ENCODE measurements at regions not wholly inside any gene's neighbourhood (a gene's known extent, or its start where the extent isn't known, plus 50 kb on each side); places are given as distances from the start of the nearest gene placed in this dataset.

- H4K5ac ChIP-seq (ENCODE audit: low read depth, low read length) = no peak overlapping the region
- no peak overlapping the region for H2BK5ac ChIP-seq (ENCODE audit: low read depth, low read length, poor library complexity, severe bottlenecking)
- H3K14ac ChIP-seq (replicated peaks; ENCODE audit: low read depth, low read length) = no peak overlapping the region
- WGBS, 2 experiments (ENCODE audit: extremely low coverage in 2 of 2, insufficient read length in 1 of 2) = no CpG with 5 or more reads among the region's 11 CpGs
- H3K9me3 ChIP-seq (ENCODE audit: control insufficient read depth, insufficient read depth, low read length) = peaks cover 15% of the 10 kb centered on the region
- DNase-seq (no peak), ATAC-seq (ENCODE audit: low read depth) (no peak)
- no peak overlapping the region for H3K4ac ChIP-seq (ENCODE audit: low read depth, low read length)
- H3K27ac ChIP-seq (ENCODE audit: insufficient read depth, low read length) = no peak overlapping the region
- H3K9ac ChIP-seq (ENCODE audit: low read depth, low read length) = no peak overlapping the region
- H2AK9ac ChIP-seq (replicated peaks; ENCODE audit: low read depth, low read length, poor library complexity) = no peak overlapping the region
- no peak overlapping the region for H3K4me3 ChIP-seq (ENCODE audit: insufficient read depth, low read depth, low read length)
- no peak overlapping the region for H2AK5ac ChIP-seq (ENCODE audit: low read depth, low read length)
- no peaks in the 10 kb centered on the region for H3K9me1 ChIP-seq (ENCODE audit: insufficient read depth, low read length)
- H3K36me3 ChIP-seq (ENCODE audit: control insufficient read depth, insufficient read depth, low read length) = no peaks in the 10 kb centered on the region
- no peaks in the 10 kb centered on the region for H3K79me1 ChIP-seq (ENCODE audit: low read depth in 1 of 2, low read length in 2 of 2)
- dilution Hi-C loops (cut with HindIII; ENCODE audit: low sequenced_read_pairs, unreplicated experiment) (no loop called here), intact Hi-C loops (cut with micrococcal nuclease) (no loop called here), in situ Hi-C loops (cut with MboI; ENCODE audit: low sequenced_read_pairs) (no loop called here)
- no peak overlapping the region for H2BK20ac ChIP-seq (ENCODE audit: low read depth, low read length)
- BruUV-seq (replicated peaks) = no TSS peak
- no peak overlapping the region for H4K91ac ChIP-seq (ENCODE audit: insufficient read depth, low read depth, low read length)
- no peak overlapping the region for H3K4me2 ChIP-seq (ENCODE audit: low read depth, low read length)
- H3K4me1 ChIP-seq (ENCODE audit: control insufficient read depth, insufficient read depth, low read length) = no peaks in the 10 kb centered on the region
- peak overlapping the region; percentile 23 for H2AFZ ChIP-seq (replicated peaks; ENCODE audit: low read length, poor library complexity)
- H3K18ac ChIP-seq (ENCODE audit: low read depth, low read length) = no peak overlapping the region
- ChIA-PET POLR2A (ENCODE audit: unreplicated experiment) (no interaction called here), CTCF (no interaction called here)
- no peak overlapping the region for H2BK15ac ChIP-seq (ENCODE audit: low read depth, low read length)
- H3K27me3 ChIP-seq (ENCODE audit: control insufficient read depth, insufficient read depth, low read length) = no peaks in the 10 kb centered on the region
- no peaks in the 10 kb centered on the region for H4K20me1 ChIP-seq (ENCODE audit: insufficient read depth, low read length)
- no peak overlapping the region for H3K56ac ChIP-seq (ENCODE audit: extremely low read depth, insufficient read depth, low read length)
- no peak overlapping the region for H2BK120ac ChIP-seq (ENCODE audit: low read depth, low read length)
- H4K8ac ChIP-seq (ENCODE audit: low read depth in 2 of 2, low read length in 2 of 2) = no peak overlapping the region
- no peak overlapping the region for H3K23ac ChIP-seq (ENCODE audit: low read depth, low read length)
- TF ChIP-seq CHD1 (IDR thresholded peaks at IDR 0.05; ENCODE audit: low read depth, low read length) = no peak
- no peak for TF ChIP-seq RCOR1 (IDR thresholded peaks at IDR 0.05; ENCODE audit: insufficient replicate concordance, low read length)
- no peak for TF ChIP-seq MAZ (IDR thresholded peaks at IDR 0.05; ENCODE audit: borderline replicate concordance, low read depth, low read length)
- TF ChIP-seq CEBPB (IDR thresholded peaks at IDR 0.05; ENCODE audit: low read depth, low read length) = no peak
- TF ChIP-seq RFX5 (IDR thresholded peaks at IDR 0.05; ENCODE audit: low read depth, low read length) = no peak
- TF ChIP-seq, protein P1, sequence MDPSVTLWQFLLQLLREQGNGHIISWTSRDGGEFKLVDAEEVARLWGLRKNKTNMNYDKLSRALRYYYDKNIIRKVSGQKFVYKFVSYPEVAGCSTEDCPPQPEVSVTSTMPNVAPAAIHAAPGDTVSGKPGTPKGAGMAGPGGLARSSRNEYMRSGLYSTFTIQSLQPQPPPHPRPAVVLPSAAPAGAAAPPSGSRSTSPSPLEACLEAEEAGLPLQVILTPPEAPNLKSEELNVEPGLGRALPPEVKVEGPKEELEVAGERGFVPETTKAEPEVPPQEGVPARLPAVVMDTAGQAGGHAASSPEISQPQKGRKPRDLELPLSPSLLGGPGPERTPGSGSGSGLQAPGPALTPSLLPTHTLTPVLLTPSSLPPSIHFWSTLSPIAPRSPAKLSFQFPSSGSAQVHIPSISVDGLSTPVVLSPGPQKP (IDR thresholded peaks at IDR 0.05; ENCODE audit: borderline replicate concordance, low read depth, low read length) = no peak
- no peak for TF ChIP-seq MAFK (IDR thresholded peaks at IDR 0.05; ENCODE audit: low read depth, low read length)
- TF ChIP-seq BHLHE40 (IDR thresholded peaks at IDR 0.05; ENCODE audit: low read depth, low read length) = no peak
- no peak for TF ChIP-seq MXI1 (IDR thresholded peaks at IDR 0.05; ENCODE audit: borderline replicate concordance, low read depth, low read length)
- TF ChIP-seq FOS (IDR thresholded peaks at IDR 0.05; ENCODE audit: low read depth, low read length) = no peak
- no peak for TF ChIP-seq NFE2L2 (IDR thresholded peaks at IDR 0.05; ENCODE audit: low read depth, low read length)
- TF ChIP-seq USF2 (IDR thresholded peaks at IDR 0.05; ENCODE audit: low read depth, low read length) = no peak
- TF ChIP-seq CTCF (conservative IDR thresholded peaks at IDR 0.05; ENCODE audit: low read depth, low read length) = no peak
- TF ChIP-seq POLR2A (IDR thresholded peaks at IDR 0.05; ENCODE audit: low read depth, low read length) = no peak
- TF ChIP-seq RAD21 (IDR thresholded peaks at IDR 0.05; ENCODE audit: low read length) = no peak
- TF ChIP-seq SMC3 (IDR thresholded peaks at IDR 0.05; ENCODE audit: low read depth, low read length) = no peak
Observed at GRCh38 chr7:156402255-156402654, 238.3 kb upstream of the RNF32 start.
